Testis (tissue), 2 donors: ENCODE measurements at regions not wholly inside any gene's neighbourhood (a gene's known extent, or its start where the extent isn't known, plus 50 kb on each side); places are given as distances from the start of the nearest gene placed in this dataset.
"Not testable (repeated sequence)": the region's sequence is repeated elsewhere in the genome, so short reads cannot be mapped to it uniquely, and the experiment has no call there.

Source experiments
- CTCF ChIP-seq, 3 experiments: fragments of 450-650 bp in 2 of 3; fragments of 200-600 bp in 1 of 3; sonication (generic) in 1 of 3; IDR thresholded peaks; one replicate each; pipeline ENCODE4 v1.5.1; 2016 to 2019; ENCODE audit warnings: antibody characterized with exemption in 3 of 3, mild to moderate bottlenecking in 2 of 3, moderate library complexity in 1 of 3
- POLR2A ChIP-seq: fragments of 450-650 bp; IDR thresholded peaks from one replicate; pipeline ENCODE4 v1.6.1; 2017; ENCODE audit warnings: antibody characterized with exemption, mild to moderate bottlenecking, moderate library complexity

GRCh38 chr21:6023331-6023730 is 4498.1 kb upstream of the TPTE start:
- not testable (repeated sequence) for TF ChIP-seq CTCF (IDR thresholded peaks at IDR 0.05); POLR2A
